NCI-H446 (cell line): ENCODE measurements at regions not wholly inside any gene's neighbourhood (a gene's known extent, or its start where the extent isn't known, plus 50 kb on each side); places are given as distances from the start of the nearest gene placed in this dataset.

Experiments used
- DNase-seq, 2 experiments: peaks; one replicate each; lab custom pipeline; 2025; lab: John Stamatoyannopoulos, UW

DNA sequence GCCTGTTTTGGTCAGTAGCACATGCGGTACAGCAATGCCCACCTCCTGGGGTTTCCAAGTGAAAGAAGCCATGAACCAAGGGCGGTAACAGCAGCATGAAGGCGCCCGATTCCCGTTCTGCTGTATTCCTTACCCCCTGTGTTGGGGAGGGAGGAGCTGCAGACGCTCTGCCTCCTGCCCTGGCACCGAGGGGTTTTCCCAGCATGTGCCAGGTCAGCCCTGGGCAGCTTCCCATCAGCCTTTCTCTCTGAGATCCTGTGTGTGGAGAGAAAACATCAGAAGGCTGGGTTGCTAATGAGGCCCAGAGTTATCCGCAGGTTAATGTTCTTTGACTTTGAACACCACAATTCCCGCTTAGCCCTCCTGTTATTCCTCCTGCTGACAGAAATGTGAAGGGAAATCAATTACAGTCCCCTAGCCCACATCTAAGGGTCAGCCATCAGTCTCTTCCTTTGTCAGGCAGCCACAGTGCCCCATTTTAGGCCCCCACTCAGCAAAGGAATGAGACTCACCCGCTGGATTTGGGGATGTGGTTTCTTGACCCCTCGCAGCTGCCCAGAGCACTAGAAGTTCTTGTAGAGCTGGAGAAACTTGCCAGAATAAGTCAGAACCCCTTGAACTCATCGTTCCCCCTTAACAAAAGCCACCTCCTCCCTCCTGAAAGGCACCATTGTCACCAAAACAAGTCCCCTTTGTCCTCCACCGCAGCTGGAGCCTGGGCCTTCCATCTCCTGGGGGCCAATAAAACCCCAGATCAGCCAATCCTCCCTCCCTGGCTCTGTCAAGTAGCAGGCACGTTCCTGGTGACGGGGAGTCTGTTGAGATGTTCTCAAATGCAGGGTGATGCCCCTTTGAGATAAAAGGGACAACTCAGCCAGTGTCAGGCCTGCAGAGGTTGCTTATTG, 168.5 kb downstream of the KATNIP start:
- DNase-seq: no peak

GRCh38 chr16:27719106-27719445, 169.1 kb downstream of the KATNIP start:
- no peak for DNase-seq

DNA sequence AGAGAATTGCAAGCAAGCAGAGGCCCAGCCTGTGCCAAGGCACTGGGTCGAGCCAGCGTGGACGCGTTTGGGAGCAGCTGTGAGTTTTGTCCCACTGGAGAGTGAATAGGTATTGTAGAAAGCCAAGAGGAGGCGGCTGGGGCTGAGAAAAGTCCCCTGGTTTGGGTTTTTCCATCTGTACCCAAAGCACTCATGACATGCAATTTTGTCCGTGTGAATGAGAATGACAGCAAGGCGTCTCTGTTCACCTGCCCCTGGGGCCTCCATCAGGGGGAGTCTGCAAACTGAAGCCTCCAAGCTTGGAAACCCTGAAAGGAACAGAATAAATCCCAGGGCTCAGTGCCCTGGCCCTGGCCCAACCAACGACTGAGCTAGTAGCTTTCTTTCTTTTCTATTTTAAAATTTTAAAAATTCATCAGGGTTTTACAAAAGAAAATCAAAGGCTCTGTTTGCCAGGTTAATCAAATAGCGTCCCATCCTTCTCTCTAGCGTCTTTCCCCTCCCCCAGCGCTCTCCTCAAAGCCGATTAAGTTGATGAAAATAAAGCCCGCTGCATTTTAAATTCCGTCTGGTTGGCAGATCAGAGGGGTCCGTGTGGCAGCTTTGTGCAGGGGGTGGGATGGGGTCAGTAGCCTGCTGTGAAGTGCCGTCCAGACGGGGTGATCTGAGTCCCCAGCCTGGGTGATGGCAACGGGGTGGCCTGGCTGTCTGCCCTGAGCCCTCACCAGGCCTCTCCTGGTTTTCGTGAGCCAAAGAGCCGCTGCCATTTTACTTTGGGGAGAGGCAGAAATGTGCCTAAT, 171.0 kb downstream of the KATNIP start:
- DNase-seq: no peak

DNA sequence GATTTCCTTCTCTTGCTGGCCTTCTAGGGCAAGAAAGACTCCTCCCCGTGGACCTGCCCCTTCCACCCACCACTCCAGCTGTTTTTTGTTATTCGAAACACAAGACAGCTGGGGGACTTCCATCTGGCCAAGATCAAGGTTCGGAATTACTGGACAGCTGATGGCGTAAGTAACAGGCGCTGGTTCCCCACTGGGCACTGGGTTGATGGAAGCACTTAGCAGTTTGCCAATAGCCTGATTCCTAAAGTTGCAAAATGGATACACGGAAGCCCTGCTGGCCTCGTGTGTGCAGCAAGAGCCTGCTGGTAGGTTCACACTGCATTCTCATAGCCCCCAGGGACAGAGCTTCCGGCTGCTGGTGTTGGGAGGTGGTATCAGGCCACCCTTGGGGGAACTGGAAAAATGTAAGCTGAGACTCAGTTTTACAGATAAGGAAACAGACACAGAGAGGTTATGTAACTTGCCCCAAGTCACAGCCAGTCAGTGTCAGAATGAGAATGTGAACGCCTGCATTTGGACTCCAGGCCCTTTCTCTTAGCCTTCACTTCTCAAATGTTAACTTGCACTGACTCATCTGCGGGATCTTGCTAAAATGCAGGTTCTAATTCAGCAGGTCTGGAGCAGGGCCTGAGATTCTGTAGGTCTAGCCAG, 171.7 kb downstream of the KATNIP start:
- no peak for DNase-seq

DNA sequence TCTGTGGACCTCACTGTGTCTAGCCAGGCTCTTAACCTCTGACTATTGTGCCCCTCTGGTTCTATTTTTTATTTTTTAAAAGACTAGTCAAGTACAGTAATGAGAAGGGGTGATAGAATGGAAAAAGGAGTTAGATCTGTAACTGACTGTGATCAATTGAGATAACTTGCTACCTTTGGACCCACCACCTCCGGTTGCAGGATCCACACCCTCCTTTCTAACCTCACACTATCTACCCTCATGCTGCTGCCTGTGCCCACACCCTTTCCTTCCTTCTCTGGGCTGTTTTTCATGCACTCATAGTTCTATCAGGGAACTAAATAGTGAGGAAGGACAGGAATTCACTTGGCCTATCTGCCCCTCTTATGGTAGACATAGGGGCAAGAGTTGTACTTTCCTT, 172.3 kb downstream of the KATNIP start:
- no peak for DNase-seq

- DNase-seq: no peak
Measured at GRCh38 chr16:27722892-27723450, 173.0 kb downstream of the KATNIP start.

- DNase-seq: peak in 1 of 2 experiments; percentile 3
Measured at GRCh38 chr16:27723711-27724481, 174.0 kb downstream of the KATNIP start.

DNA sequence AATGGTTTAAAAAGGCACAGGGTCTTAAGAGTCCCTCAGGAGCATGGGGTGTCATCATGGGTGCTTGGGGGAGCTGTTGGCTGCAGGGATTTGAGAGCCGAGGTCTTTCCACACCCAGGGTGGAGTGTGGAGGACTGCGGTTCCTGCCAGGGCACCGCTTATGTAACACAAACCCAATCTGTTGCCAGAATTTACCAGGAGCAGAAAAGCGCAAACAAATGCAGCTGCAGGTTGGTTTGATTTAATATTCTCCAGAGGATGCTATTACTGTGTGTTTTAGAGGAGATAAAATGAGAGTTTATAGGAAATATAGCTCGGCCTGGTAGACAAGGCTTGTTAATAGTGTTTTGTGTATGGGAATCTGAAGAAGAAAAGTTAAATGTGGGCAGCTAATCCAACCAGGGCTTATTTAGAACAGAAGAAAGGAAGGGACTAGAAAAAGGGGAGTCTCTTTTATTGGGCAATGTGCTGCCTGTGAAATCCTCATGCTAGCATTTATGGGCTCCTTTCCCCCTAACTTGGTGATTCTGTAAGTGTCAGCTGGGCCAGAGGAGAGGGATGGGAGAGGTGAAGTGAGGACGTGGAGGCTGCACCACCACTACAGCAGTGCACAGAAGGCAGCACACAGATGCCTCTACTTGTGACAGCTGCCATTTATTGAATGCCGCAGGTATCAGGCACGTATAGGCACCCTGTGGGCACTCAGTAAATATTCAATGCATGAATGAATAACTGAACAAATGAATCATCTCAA, 174.7 kb downstream of the KATNIP start:
- peak in 1 of 2 experiments; percentile 9 for DNase-seq

GRCh38 chr16:27725236-27726000, 175.5 kb downstream of the KATNIP start:
- peak in 1 of 2 experiments; percentile 55 for DNase-seq

- no peak for DNase-seq
Measured at GRCh38 chr16:27726621-27727261, 176.8 kb downstream of the KATNIP start.

GRCh38 chr16:27727941-27728340, 178.0 kb downstream of the KATNIP start:
- no peak for DNase-seq

GRCh38 chr16:27728691-27729090, 178.7 kb downstream of the KATNIP start:
- DNase-seq: no peak

GRCh38 chr16:27729516-27730304, 179.8 kb downstream of the KATNIP start:
- no peak for DNase-seq

DNA sequence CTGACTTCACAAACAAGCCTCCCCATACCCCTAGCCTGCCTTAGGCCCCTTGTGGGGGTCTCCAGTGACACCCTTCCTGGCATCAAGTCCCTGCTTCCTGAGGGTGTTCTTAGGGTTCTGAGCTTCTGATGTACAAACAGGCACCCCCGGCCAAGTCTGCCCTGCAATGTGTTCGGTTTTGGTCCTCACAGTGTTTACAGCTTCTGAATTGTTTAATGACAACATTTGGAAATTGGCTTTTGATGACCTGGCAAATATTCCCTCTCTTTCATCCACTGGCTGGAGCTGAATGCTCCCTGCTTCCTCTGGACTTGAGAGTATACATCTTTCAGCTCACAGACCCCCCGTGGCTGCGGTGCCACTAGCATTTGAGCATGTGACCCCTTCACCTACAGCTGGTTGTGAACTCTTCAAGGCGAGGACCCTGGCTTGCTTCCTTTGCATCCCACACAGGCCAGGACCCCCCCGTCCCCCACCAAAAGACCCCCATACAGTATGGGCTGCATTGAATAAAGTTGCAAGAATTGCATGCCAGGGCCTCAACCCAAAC, 180.8 kb downstream of the KATNIP start:
- DNase-seq: no peak

GRCh38 chr16:27735031-27735430, 185.1 kb downstream of the KATNIP start:
- DNase-seq: no peak

DNA sequence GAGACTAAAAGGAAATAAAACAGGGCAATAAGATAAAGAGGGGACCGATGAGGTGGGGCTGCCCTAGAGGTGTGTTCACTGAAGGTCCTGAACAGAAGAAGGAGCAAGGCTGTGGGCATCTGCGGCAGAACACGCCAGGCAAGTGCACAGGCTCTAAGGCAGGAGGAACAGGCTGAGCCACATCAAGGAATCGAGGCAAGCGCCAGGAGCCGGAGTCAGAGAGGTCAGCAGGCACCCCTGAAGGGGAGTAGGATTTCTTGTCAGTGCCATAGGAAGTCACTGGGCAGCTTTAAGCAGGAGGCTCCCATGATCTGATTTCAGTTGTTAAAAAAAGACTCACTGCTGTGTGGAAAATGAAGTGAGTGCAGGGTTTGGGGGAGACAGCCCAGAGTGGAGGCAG, 186.5 kb downstream of the KATNIP start:
- no peak for DNase-seq

- no peak for DNase-seq
Measured at GRCh38 chr16:27737513-27737912, 187.6 kb downstream of the KATNIP start.
